ENCODE measurements at regions not wholly inside any gene's neighbourhood (a gene's known extent, or its start where the extent isn't known, plus 50 kb on each side); places are given as distances from the start of the nearest gene placed in this dataset.

- no peak for DNase-seq (ENCODE audit: low spot score)
- no peak for TF ChIP-seq CTCF (IDR thresholded peaks at IDR 0.05; ENCODE audit: extremely low read depth, insufficient read depth, missing control alignments)
- in situ Hi-C loops (cut with MboI; ENCODE audit: low pct_unique_long_range_greater_than_20kb, low sequenced_read_pairs, unreplicated experiment), result no loop called here
Observed at GRCh38 chr20:51898788-51899187, 96.5 kb upstream of the SALL4 start.

GRCh38 chr20:51894619-51895018 lies 92.3 kb upstream of the SALL4 start:
- in situ Hi-C loops (cut with MboI; ENCODE audit: low pct_unique_long_range_greater_than_20kb, low sequenced_read_pairs, unreplicated experiment), result no loop called here
- no peak for DNase-seq (ENCODE audit: low spot score)
- no peak for TF ChIP-seq CTCF (IDR thresholded peaks at IDR 0.05; ENCODE audit: extremely low read depth, insufficient read depth, missing control alignments)

- no peak for TF ChIP-seq CTCF (IDR thresholded peaks at IDR 0.05; ENCODE audit: extremely low read depth, insufficient read depth, missing control alignments)
- in situ Hi-C loops (cut with MboI; ENCODE audit: low pct_unique_long_range_greater_than_20kb, low sequenced_read_pairs, unreplicated experiment), result no loop called here
Observed at GRCh38 chr20:51894201-51894600, 91.9 kb upstream of the SALL4 start.

GRCh38 chr20:51893723-51894122 lies 91.4 kb upstream of the SALL4 start:
- TF ChIP-seq CTCF (IDR thresholded peaks at IDR 0.05; ENCODE audit: extremely low read depth, insufficient read depth, missing control alignments), result no peak
- no peak for DNase-seq (ENCODE audit: low spot score)
- in situ Hi-C loops (cut with MboI; ENCODE audit: low pct_unique_long_range_greater_than_20kb, low sequenced_read_pairs, unreplicated experiment), result no loop called here

More at GRCh38 chr20:51894201-51894600, 91.9 kb upstream of the SALL4 start:
- DNase-seq (ENCODE audit: low spot score), result no peak

GRCh38 chr20:51890003-51890402 lies 87.7 kb upstream of the SALL4 start:
- in situ Hi-C loops (cut with MboI; ENCODE audit: low pct_unique_long_range_greater_than_20kb, low sequenced_read_pairs, unreplicated experiment), result no loop called here
- no peak for DNase-seq (ENCODE audit: low spot score)
- no peak for TF ChIP-seq CTCF (IDR thresholded peaks at IDR 0.05; ENCODE audit: extremely low read depth, insufficient read depth, missing control alignments)

GRCh38 chr20:51889466-51889865 lies 87.1 kb upstream of the SALL4 start:
- TF ChIP-seq CTCF (IDR thresholded peaks at IDR 0.05; ENCODE audit: extremely low read depth, insufficient read depth, missing control alignments), result no peak
- in situ Hi-C loops (cut with MboI; ENCODE audit: low pct_unique_long_range_greater_than_20kb, low sequenced_read_pairs, unreplicated experiment), result no loop called here
- no peak for DNase-seq (ENCODE audit: low spot score)

GRCh38 chr20:51888291-51888690 lies 86.0 kb upstream of the SALL4 start:
- in situ Hi-C loops (cut with MboI; ENCODE audit: low pct_unique_long_range_greater_than_20kb, low sequenced_read_pairs, unreplicated experiment), result no loop called here
- TF ChIP-seq CTCF (IDR thresholded peaks at IDR 0.05; ENCODE audit: extremely low read depth, insufficient read depth, missing control alignments), result no peak
- DNase-seq (ENCODE audit: low spot score), result no peak
